ENCODE measurements at regions not wholly inside any gene's neighbourhood (a gene's known extent, or its start where the extent isn't known, plus 50 kb on each side); places are given as distances from the start of the nearest gene placed in this dataset.

DNA sequence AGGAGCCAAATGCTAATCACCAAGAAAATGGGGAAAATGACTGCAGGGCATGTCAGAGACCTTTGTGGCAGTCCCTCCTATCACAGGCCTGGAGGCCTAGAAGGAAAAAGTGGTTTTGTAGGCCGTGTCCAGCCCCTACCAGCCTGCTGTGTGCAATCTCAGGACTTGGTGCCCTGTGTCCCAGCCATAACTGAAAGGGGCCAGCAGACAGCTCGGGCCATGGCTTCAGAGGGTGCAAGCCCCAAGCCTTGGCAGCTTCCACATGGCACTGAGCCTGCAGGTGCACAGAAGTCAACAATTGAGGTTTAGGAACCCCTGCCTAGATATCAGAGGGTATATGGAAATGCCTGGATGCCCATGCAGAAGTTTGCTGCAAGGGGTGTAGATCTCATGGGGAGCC lies 391.2 kb upstream of the FSIP2 start:
- TF ChIP-seq, protein P1, sequence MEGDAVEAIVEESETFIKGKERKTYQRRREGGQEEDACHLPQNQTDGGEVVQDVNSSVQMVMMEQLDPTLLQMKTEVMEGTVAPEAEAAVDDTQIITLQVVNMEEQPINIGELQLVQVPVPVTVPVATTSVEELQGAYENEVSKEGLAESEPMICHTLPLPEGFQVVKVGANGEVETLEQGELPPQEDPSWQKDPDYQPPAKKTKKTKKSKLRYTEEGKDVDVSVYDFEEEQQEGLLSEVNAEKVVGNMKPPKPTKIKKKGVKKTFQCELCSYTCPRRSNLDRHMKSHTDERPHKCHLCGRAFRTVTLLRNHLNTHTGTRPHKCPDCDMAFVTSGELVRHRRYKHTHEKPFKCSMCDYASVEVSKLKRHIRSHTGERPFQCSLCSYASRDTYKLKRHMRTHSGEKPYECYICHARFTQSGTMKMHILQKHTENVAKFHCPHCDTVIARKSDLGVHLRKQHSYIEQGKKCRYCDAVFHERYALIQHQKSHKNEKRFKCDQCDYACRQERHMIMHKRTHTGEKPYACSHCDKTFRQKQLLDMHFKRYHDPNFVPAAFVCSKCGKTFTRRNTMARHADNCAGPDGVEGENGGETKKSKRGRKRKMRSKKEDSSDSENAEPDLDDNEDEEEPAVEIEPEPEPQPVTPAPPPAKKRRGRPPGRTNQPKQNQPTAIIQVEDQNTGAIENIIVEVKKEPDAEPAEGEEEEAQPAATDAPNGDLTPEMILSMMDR (IDR thresholded peaks at IDR 0.05): no peak
- no peak for TF ChIP-seq POLR2A (IDR thresholded peaks at IDR 0.05)
